H9 (cell line): ENCODE measurements at regions not wholly inside any gene's neighbourhood (a gene's known extent, or its start where the extent isn't known, plus 50 kb on each side); places are given as distances from the start of the nearest gene placed in this dataset.
"Not testable (repeated sequence)": the region's sequence is repeated elsewhere in the genome, so short reads cannot be mapped to it uniquely, and the experiment has no call there.

Experiments
- DNase-seq: peaks from one replicate; pipeline ENCODE4 v3.0.0-alpha.2; 2017
- H2AFZ ChIP-seq: one replicate; pipeline ENCODE4 v1.6.1; 2013; ENCODE audit warnings: mild to moderate bottlenecking, low read length, control low read depth, moderate library complexity
- H2AK5ac ChIP-seq: 2 replicates; pipeline ENCODE4 v1.6.1; 2013; ENCODE audit warnings: low read length, control low read depth, mixed read lengths; ENCODE audit not compliant: insufficient read length
- H2BK120ac ChIP-seq: one replicate; pipeline ENCODE4 v1.6.1; 2013; ENCODE audit warnings: low read depth, mild to moderate bottlenecking, low read length, control low read depth, inconsistent platforms; ENCODE audit not compliant: poor library complexity, severe bottlenecking
- H2BK12ac ChIP-seq: 2 replicates; pipeline ENCODE4 v1.6.1; 2013; ENCODE audit warnings: low read length, control low read depth, mixed read lengths, low read depth; ENCODE audit not compliant: insufficient read length
- H2BK15ac ChIP-seq: 2 replicates; pipeline ENCODE4 v1.6.1; 2013; ENCODE audit warnings: low read depth, low read length, control low read depth
- H2BK20ac ChIP-seq: one replicate; pipeline ENCODE4 v1.6.1; 2013; ENCODE audit warnings: low read depth, mild to moderate bottlenecking, low read length, control low read depth, inconsistent platforms; ENCODE audit not compliant: poor library complexity, severe bottlenecking
- H2BK5ac ChIP-seq: 2 replicates; pipeline ENCODE4 v1.6.1; 2013; ENCODE audit warnings: low read length, control low read depth, mixed read lengths; ENCODE audit not compliant: insufficient read length
- H3K14ac ChIP-seq: 2 replicates; pipeline ENCODE4 v1.6.1; 2013; ENCODE audit warnings: low read length, control low read depth; ENCODE audit not compliant: insufficient read depth
- H3K18ac ChIP-seq: 2 replicates; pipeline ENCODE4 v1.6.1; 2013; ENCODE audit warnings: low read depth, mild to moderate bottlenecking, mixed read lengths, low read length, control low read depth; ENCODE audit not compliant: insufficient read length
- H3K23ac ChIP-seq: 2 replicates; pipeline ENCODE4 v1.6.1; 2013; ENCODE audit warnings: low read length, control low read depth, mixed read lengths, low read depth; ENCODE audit not compliant: insufficient read length
- H3K23me2 ChIP-seq: 2 replicates; pipeline ENCODE4 v1.6.1; 2013; ENCODE audit warnings: low read depth, mild to moderate bottlenecking, mixed read lengths, low read length, control low read depth; ENCODE audit not compliant: insufficient read length, poor library complexity, severe bottlenecking
- H3K27ac ChIP-seq: 2 replicates; pipeline ENCODE4 v1.5.1; 2013; ENCODE audit warnings: low read length, control low read depth, mixed read lengths, low read depth; ENCODE audit not compliant: insufficient read length
- H3K27me3 ChIP-seq: 2 replicates; pipeline ENCODE4 v1.6.1; 2013; ENCODE audit warnings: low read length, control low read depth, inconsistent platforms; ENCODE audit not compliant: insufficient read depth
- H3K4ac ChIP-seq: 2 replicates; pipeline ENCODE4 v1.6.1; 2013; ENCODE audit warnings: low read depth, mild to moderate bottlenecking, control low read depth, inconsistent platforms, low read length, moderate library complexity
- H3K4me1 ChIP-seq: 2 replicates; pipeline ENCODE4 v1.6.1; 2013; ENCODE audit warnings: low read length, control low read depth, inconsistent platforms; ENCODE audit not compliant: insufficient read depth
- H3K4me2 ChIP-seq: 2 replicates; pipeline ENCODE4 v1.6.1; 2013; ENCODE audit warnings: low read length, control low read depth, mixed read lengths; ENCODE audit not compliant: insufficient read length, insufficient read depth
- H3K56ac ChIP-seq: 2 replicates; pipeline ENCODE4 v1.6.1; 2013; ENCODE audit warnings: low read depth, mild to moderate bottlenecking, mixed read lengths, low read length, control low read depth; ENCODE audit not compliant: insufficient read length
- H3K79me1 ChIP-seq: 2 replicates; pipeline ENCODE4 v1.6.1; 2013; ENCODE audit warnings: low read depth, mild to moderate bottlenecking, moderate library complexity, low read length, control low read depth, inconsistent platforms; ENCODE audit not compliant: insufficient read depth, poor library complexity, severe bottlenecking
- H3K79me2 ChIP-seq: 2 replicates; pipeline ENCODE4 v1.6.1; 2013; ENCODE audit warnings: low read length, control low read depth, inconsistent platforms; ENCODE audit not compliant: insufficient read depth
- H3K9ac ChIP-seq: 2 replicates; pipeline ENCODE4 v1.6.1; 2013; ENCODE audit warnings: low read length, control low read depth, mixed read lengths; ENCODE audit not compliant: insufficient read length; ENCODE audit errors: extremely low read depth
- H3K9me3 ChIP-seq: one replicate; pipeline ENCODE4 v1.6.1; 2013; ENCODE audit warnings: low read depth, low read length, inconsistent platforms; ENCODE audit not compliant: control insufficient read depth
- H3T11ph ChIP-seq: one replicate; pipeline ENCODE4 v1.6.1; 2013; ENCODE audit warnings: mild to moderate bottlenecking, low read length, control low read depth, inconsistent platforms
- H4K20me1 ChIP-seq: one replicate; pipeline ENCODE4 v1.6.1; 2013; ENCODE audit not compliant: control insufficient read depth, insufficient read length, insufficient read depth
- H4K5ac ChIP-seq: 2 replicates; pipeline ENCODE4 v1.6.1; 2013; ENCODE audit warnings: low read depth, mild to moderate bottlenecking, mixed read lengths, low read length, control low read depth; ENCODE audit not compliant: insufficient read length
- H4K8ac ChIP-seq: replicated peaks from 2 replicates; pipeline ENCODE4 v1.6.1; 2013; ENCODE audit warnings: low read length, control low read depth, mixed read lengths, low read depth; ENCODE audit not compliant: insufficient read length
- H4K91ac ChIP-seq: 2 replicates; pipeline ENCODE4 v1.6.1; 2013; ENCODE audit warnings: low read depth, mild to moderate bottlenecking, moderate library complexity, mixed read lengths, low read length, control low read depth; ENCODE audit not compliant: insufficient read length
- H3K27ac Mint-ChIP-seq, 3 experiments: 2 replicates in 2 of 3; 3 replicates in 1 of 3; pipeline ENCODE4 v1.8.0; 2020 to 2021; ENCODE audit warnings: mixed read lengths in 3 of 3, mild to moderate bottlenecking in 1 of 3, moderate library complexity in 1 of 3
- H3K27me3 Mint-ChIP-seq: 2 replicates; pipeline ENCODE4 v1.8.0; 2021; ENCODE audit warnings: low read depth, mild to moderate bottlenecking, moderate library complexity, mixed read lengths
- H3K36me3 Mint-ChIP-seq, 3 experiments: 2 replicates in 2 of 3; 3 replicates in 1 of 3; pipeline ENCODE4 v1.8.0; 2020 to 2021; ENCODE audit warnings: low read depth in 3 of 3, mixed read lengths in 3 of 3; ENCODE audit not compliant: insufficient read depth in 1 of 3
- H3K4me1 Mint-ChIP-seq, 2 experiments: 2 replicates each; pipeline ENCODE4 v1.8.0; 2020; ENCODE audit warnings: mixed read lengths in 2 of 2
- H3K4me3 Mint-ChIP-seq, 2 experiments: 2 replicates in 1 of 2; 3 replicates in 1 of 2; pipeline ENCODE4 v1.8.0; 2020 to 2021; ENCODE audit warnings: mild to moderate bottlenecking in 2 of 2, mixed read lengths in 2 of 2, moderate library complexity in 1 of 2
- H3K9me3 Mint-ChIP-seq, 2 experiments: 2 replicates in 1 of 2; 3 replicates in 1 of 2; pipeline ENCODE4 v1.8.0; 2020; ENCODE audit warnings: mild to moderate bottlenecking in 2 of 2, mixed read lengths in 2 of 2, moderate library complexity in 1 of 2
- WGBS: extraction: QIAGEN DNeasy Blood & Tissue Kit; methylation state at CpG from one replicate; pipeline ENCODE4 v1.1.7; 2013; ENCODE audit warnings: missing lambda C conversion rate, low lambda C conversion rate, mixed read lengths; ENCODE audit not compliant: insufficient read length; ENCODE audit errors: extremely low coverage; 5-methylcytosine and 5-hydroxymethylcytosine counted together

DNA sequence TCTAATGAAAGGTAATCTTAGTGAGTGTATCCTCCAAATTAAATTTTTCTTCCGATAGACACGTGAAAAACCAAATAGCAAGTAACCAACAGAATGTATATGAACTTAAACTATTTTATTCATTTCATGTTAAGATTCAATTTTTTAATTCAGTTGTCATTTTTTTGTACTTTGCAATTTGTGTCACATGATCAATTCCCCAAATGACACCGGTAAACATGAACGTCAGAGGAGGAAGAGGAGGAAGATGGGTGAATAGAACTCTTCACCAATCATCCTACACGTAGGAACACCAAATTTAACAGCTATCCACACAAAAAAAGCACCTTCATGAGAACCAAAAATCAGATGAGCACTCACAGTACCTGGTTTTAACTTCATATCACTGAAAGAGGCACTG is 401.4 kb upstream of the MIR17HG start:
- H3K4ac ChIP-seq, H2BK120ac ChIP-seq, H3K23me2 ChIP-seq, H3K14ac ChIP-seq, H3K4me1 Mint-ChIP-seq, H2BK12ac ChIP-seq, H2BK5ac ChIP-seq, H3K79me1 ChIP-seq, H3K4me1 ChIP-seq, H3K9me3 ChIP-seq, H3K56ac ChIP-seq, H3K36me3 Mint-ChIP-seq, H3K23ac ChIP-seq, H4K5ac ChIP-seq, H3K27ac Mint-ChIP-seq, H3K79me2 ChIP-seq, H3K9me3 Mint-ChIP-seq, H4K91ac ChIP-seq, H2AK5ac ChIP-seq, H3K4me3 Mint-ChIP-seq, H3K27me3 ChIP-seq, H3K4me2 ChIP-seq, H4K20me1 ChIP-seq, H3T11ph ChIP-seq, H3K27ac ChIP-seq, H3K18ac ChIP-seq, H3K27me3 Mint-ChIP-seq, DNase-seq, H2BK15ac ChIP-seq, H3K9ac ChIP-seq, H4K8ac ChIP-seq, H2AFZ ChIP-seq, H2BK20ac ChIP-seq: not testable (repeated sequence)
- no CpG with 5 or more reads among the region's 5 CpGs for WGBS
